Heart left ventricle (tissue), 16 donors: ENCODE measurements at regions not wholly inside any gene's neighbourhood (a gene's known extent, or its start where the extent isn't known, plus 50 kb on each side); places are given as distances from the start of the nearest gene placed in this dataset.

Source experiments
- ATAC-seq, 4 donors: fragments of 200-7000 bp; cut with Tn5 transposase; one replicate each; pipeline ENCODE4 v1.9.1; 2020 to 2022; ENCODE audit warnings: moderate library complexity in 4 of 4, mild to moderate bottlenecking in 3 of 4, moderate number of reproducible peaks in 1 of 4
- DNase-seq, 5 donors: peaks; one replicate each; pipeline ENCODE4 v3.0.0-alpha.2; 2020
- H3K27ac ChIP-seq, 12 donors: fragments of 200-600 bp; sonication (generic) in 4 of 12; one replicate each; pipeline versions ENCODE4 v1.5.0 to v1.8.0; 2016 to 2022; ENCODE audit warnings: mild to moderate bottlenecking in 2 of 12
- H3K27me3 ChIP-seq, 9 donors: fragments of 200-600 bp; sonication (generic) in 2 of 9; one replicate each; pipeline versions ENCODE4 v1.5.1 to v1.8.0; 2016 to 2022; ENCODE audit warnings: mild to moderate bottlenecking in 3 of 9
- H3K36me3 ChIP-seq, 9 donors: fragments of 200-600 bp; sonication (generic) in 2 of 9; one replicate each; pipeline versions ENCODE4 v1.5.0 to v1.8.0; 2018 to 2022; ENCODE audit warnings: mild to moderate bottlenecking in 2 of 9
- H3K4me1 ChIP-seq, 12 donors: fragments of 200-600 bp; sonication (generic) in 4 of 12; one replicate each; pipeline versions ENCODE4 v1.5.0 to v1.8.0; 2016 to 2022; ENCODE audit warnings: mild to moderate bottlenecking in 3 of 12
- H3K4me3 ChIP-seq, 12 donors: fragments of 200-600 bp; sonication (generic) in 4 of 12; one replicate each; pipeline versions ENCODE4 v1.5.0 to v1.8.0; 2017 to 2022; ENCODE audit warnings: mild to moderate bottlenecking in 9 of 12, moderate library complexity in 4 of 12
- H3K9me3 ChIP-seq, 12 donors: fragments of 200-600 bp; sonication (generic) in 4 of 12; one replicate each; pipeline versions ENCODE4 v1.5.0 to v1.8.0; 2016 to 2022; ENCODE audit warnings: mild to moderate bottlenecking in 1 of 12
- CTCF ChIP-seq, 12 donors: fragments of 200-600 bp; sonication (generic) in 4 of 12; IDR thresholded peaks; one replicate each; pipeline versions ENCODE4 v1.5.0 to v1.8.0; 2018 to 2022; ENCODE audit warnings: antibody characterized with exemption in 12 of 12, mild to moderate bottlenecking in 5 of 12
- POLR2A ChIP-seq, 2 donors: fragments of 450-650 bp; IDR thresholded peaks; one replicate each; pipeline ENCODE4 v1.6.1; 2017; ENCODE audit warnings: antibody characterized with exemption in 2 of 2, mild to moderate bottlenecking in 2 of 2, moderate library complexity in 2 of 2
- WGBS, 4 donors: extraction: QIAGEN DNeasy Blood & Tissue Kit in 2 of 4; methylation state at CpG; one replicate each; pipeline versions ENCODE4 v1.1.5 to v1.1.7; 2013 to 2018; 5-methylcytosine and 5-hydroxymethylcytosine counted together
- intact Hi-C, 10 donors: fragments of 100-400 bp; cut with DNase I; formaldehyde crosslinking; loops; one replicate each; pipeline versions ENCODE4 v1.11.1 to v1.14.2; 2022
- donor health status: ischemic (EF 13 %, LVEDD 7.1; RV severe dilation, severe dysfunction).
- donor health status: healthy with polysubstance abuse.
- donor health status: DM: no; HTN: yes; CAD: no.
- donor health status: DM: no; HTN: no; CAD: no.
- donor health status: ischemic (EF 25% LVEDD 6.9; RV normal size, moderate dysfunction).
- donor health status: ischemic (EF 25% LVEDD 5.7; RV mildly dilated, moderate dysfunction).
- donor health status: healthy.
- donor health status: DM: yes; HTN: yes; CAD: no.
- donor health status: ischemic (EF 35%, LVEDD 5.7; RV mildly dilated, moderate dysfunction).
- donor health status: nonischemic (EF 11% LVEDD 7.7; RV severe dilation, severe dysfunction).
- donor health status: DM: yes; HTN: yes; CAD: no.
- donor health status: PGD.
- donor health status: ischemic (EF 29% LVEDD 5.4; RV normal size, mild dysfunction).
- donor health status: nonischemic (EF 23%, LVEDD 6.1; RV moderate dilation, normal function).

- peaks cover 0 to 11% (median 0%) of the 10 kb centered on the region in 12 donors for H3K9me3 ChIP-seq
- no peaks in the 10 kb centered on the region for H3K36me3 ChIP-seq
- peaks cover 0 to 21% (median 6%) of the 10 kb centered on the region in 12 donors for H3K4me1 ChIP-seq
- intact Hi-C loops: no loop called here
- no peak for TF ChIP-seq CTCF (IDR thresholded peaks at IDR 0.05)
- no peak for TF ChIP-seq POLR2A (IDR thresholded peaks at IDR 0.05)
- no peaks in the 10 kb centered on the region for H3K27me3 ChIP-seq
- 43 to 50% (median 45%) methylated on average over 5 of the region's 5 CpGs for WGBS, 4 donors
- peak overlapping the region in 8 of 12 donors; percentile 26 to 91 (median 53) for H3K27ac ChIP-seq
- DNase-seq (no peak), ATAC-seq (peak; percentile 81 to 94 (median 86))
- H3K4me3 ChIP-seq: no peak overlapping the region
Measured at GRCh38 chr6:128827675-128828464, 55.1 kb upstream of the LAMA2 start.

GRCh38 chr6:128826606-128827005, 56.3 kb upstream of the LAMA2 start:
- intact Hi-C loops: no loop called here
- DNase-seq (peak in 2 of 5 donors; percentile 19 to 38), ATAC-seq (peak in 2 of 4 donors; percentile 29 to 50)
- peaks cover 0 to 21% (median 7%) of the 10 kb centered on the region in 12 donors for H3K4me1 ChIP-seq
- no peak for TF ChIP-seq POLR2A (IDR thresholded peaks at IDR 0.05)
- no peak for TF ChIP-seq CTCF (IDR thresholded peaks at IDR 0.05)
- WGBS, 4 donors: 32 to 38% (median 37%) methylated on average over 3 of the region's 3 CpGs
- peak overlapping the region in 7 of 12 donors; percentile 19 to 91 (median 39) for H3K27ac ChIP-seq
- H3K27me3 ChIP-seq: no peaks in the 10 kb centered on the region
- H3K36me3 ChIP-seq: no peaks in the 10 kb centered on the region
- H3K4me3 ChIP-seq: no peak overlapping the region
- H3K9me3 ChIP-seq: peaks cover 0 to 11% (median 0%) of the 10 kb centered on the region in 12 donors

GRCh38 chr6:128822271-128822670, 60.7 kb upstream of the LAMA2 start:
- Histone ChIP-seq H3K4me3 (no peak overlapping the region), H3K9me3 (no peaks in the 10 kb centered on the region), H3K36me3 (no peaks in the 10 kb centered on the region), H3K4me1 (peaks cover 0 to 9% (median 5%) of the 10 kb centered on the region in 12 donors), H3K27ac (no peak overlapping the region), H3K27me3 (no peaks in the 10 kb centered on the region)
- intact Hi-C loops: no loop called here
- DNase-seq (peak in 3 of 5 donors; percentile 34 to 67 (median 52)), ATAC-seq (peak in 1 of 4 donors; percentile 53)
- TF ChIP-seq POLR2A (IDR thresholded peaks at IDR 0.05): no peak
- TF ChIP-seq CTCF (IDR thresholded peaks at IDR 0.05): no peak
- WGBS, 4 donors: 78 to 81% (median 79%) methylated on average over 3 of the region's 3 CpGs

GRCh38 chr6:128821116-128821515, 61.8 kb upstream of the LAMA2 start:
- Histone ChIP-seq H3K27me3 (no peaks in the 10 kb centered on the region), H3K4me1 (peaks cover 0 to 6% (median 0%) of the 10 kb centered on the region in 12 donors), H3K4me3 (no peak overlapping the region), H3K27ac (no peak overlapping the region), H3K9me3 (no peaks in the 10 kb centered on the region), H3K36me3 (no peaks in the 10 kb centered on the region)
- DNase-seq (no peak), ATAC-seq (peak in 1 of 4 donors; percentile 47)
- intact Hi-C loops: no loop called here
- 56 to 81% (median 68%) methylated on average over 2 of the region's 2 CpGs for WGBS, 4 donors
- TF ChIP-seq CTCF (IDR thresholded peaks at IDR 0.05): no peak
- TF ChIP-seq POLR2A (IDR thresholded peaks at IDR 0.05): no peak
